WTC11 (cell line): ENCODE measurements at regions not wholly inside any gene's neighbourhood (a gene's known extent, or its start where the extent isn't known, plus 50 kb on each side); places are given as distances from the start of the nearest gene placed in this dataset.
A peak's percentile ranks its signal among the peaks of the same experiment; 100 is the strongest.

Experiments
- ATAC-seq: fragments of 200-7000 bp; cut with Tn5 transposase; 2 replicates; pipeline ENCODE4 v1.10.0; 2021; ENCODE audit warnings: mild to moderate bottlenecking, moderate library complexity
- CTCF ChIA-PET: fragments of 300-600 bp; sonication (Branson Sonifier 250); formaldehyde crosslinking; loops from one replicate; lab custom pipeline; 2021; ENCODE audit warnings: antibody characterized with exemption; lab: Charles Lee
- POLR2A ChIA-PET: fragments of 350-600 bp; sonication (Branson Sonifier 250); formaldehyde crosslinking; loops from one replicate; lab custom pipeline; 2021; ENCODE audit warnings: antibody characterized with exemption; lab: Charles Lee
- DNase-seq: peaks from one replicate; pipeline ENCODE4 v3.0.0; 2021; ENCODE audit warnings: low spot score
- H3K27ac Mint-ChIP-seq: 2 replicates; pipeline ENCODE4 v1.8.0; 2021; ENCODE audit warnings: mixed read lengths
- H3K27me3 Mint-ChIP-seq: 2 replicates; pipeline ENCODE4 v1.8.0; 2021; ENCODE audit warnings: low read depth, mild to moderate bottlenecking, moderate library complexity, mixed read lengths
- H3K36me3 Mint-ChIP-seq: 2 replicates; pipeline ENCODE4 v1.8.0; 2021; ENCODE audit warnings: mixed read lengths
- H3K4me1 Mint-ChIP-seq: 2 replicates; pipeline ENCODE4 v1.8.0; 2022; ENCODE audit warnings: mixed read lengths
- H3K4me3 Mint-ChIP-seq: 2 replicates; pipeline ENCODE4 v1.8.0; 2021; ENCODE audit warnings: mild to moderate bottlenecking, moderate library complexity, mixed read lengths
- H3K9me3 Mint-ChIP-seq: 2 replicates; pipeline ENCODE4 v1.8.0; 2021; ENCODE audit warnings: mixed read lengths
- ATF3 ChIP-seq: sonication (generic); formaldehyde crosslinking; conservative IDR thresholded peaks from 2 replicates; pipeline ENCODE4 v1.8.1; 2022; ENCODE audit warnings: mild to moderate bottlenecking, missing genetic modification reagents
- CBFB ChIP-seq: sonication (generic); formaldehyde crosslinking; IDR thresholded peaks from 2 replicates; pipeline ENCODE4 v1.8.1; 2022; ENCODE audit warnings: mild to moderate bottlenecking, low read depth, missing genetic modification reagents
- CDX4 ChIP-seq: fragments of 250-450 bp; sonication (Bioruptor Pico); IDR thresholded peaks from 2 replicates; pipeline ENCODE4 v1.9.0; 2021; ENCODE audit warnings: moderate library complexity, mild to moderate bottlenecking, inconsistent platforms, borderline replicate concordance
- CREM ChIP-seq: sonication (generic); formaldehyde crosslinking; IDR thresholded peaks from 2 replicates; pipeline ENCODE4 v1.8.1; 2022; ENCODE audit warnings: mild to moderate bottlenecking, missing genetic modification reagents, moderate library complexity
- CTCF ChIP-seq: fragments of 200-600 bp; IDR thresholded peaks from 2 replicates; pipeline ENCODE4 v1.8.0; 2022; ENCODE audit warnings: antibody characterized with exemption
- E2F5 ChIP-seq: sonication (generic); formaldehyde crosslinking; IDR thresholded peaks from 2 replicates; pipeline ENCODE4 v1.8.1; 2022; ENCODE audit warnings: mild to moderate bottlenecking, moderate library complexity, missing genetic modification reagents
- EMX1 ChIP-seq: fragments of 250-450 bp; sonication (Bioruptor Pico); IDR thresholded peaks from 2 replicates; pipeline ENCODE4 v1.8.0; 2021; ENCODE audit warnings: mild to moderate bottlenecking
- ESRRA ChIP-seq: sonication (generic); formaldehyde crosslinking; IDR thresholded peaks from 2 replicates; pipeline ENCODE4 v1.8.1; 2022; ENCODE audit warnings: mild to moderate bottlenecking, missing genetic modification reagents, borderline replicate concordance
- FOXJ3 ChIP-seq: sonication (generic); formaldehyde crosslinking; IDR thresholded peaks from 2 replicates; pipeline ENCODE4 v1.9.0; 2021; ENCODE audit warnings: missing genetic modification reagents, mild to moderate bottlenecking, borderline replicate concordance
- HMGA2 ChIP-seq: fragments of 250-450 bp; sonication (Bioruptor Pico); IDR thresholded peaks from 2 replicates; pipeline ENCODE4 v1.4.0; 2021; ENCODE audit warnings: mild to moderate bottlenecking, moderate library complexity
- IRF1 ChIP-seq: sonication (generic); formaldehyde crosslinking; IDR thresholded peaks from 2 replicates; pipeline ENCODE4 v1.8.0; 2023; ENCODE audit warnings: missing genetic modification reagents
- NFATC4 ChIP-seq: fragments of 250-450 bp; sonication (Bioruptor Pico); IDR thresholded peaks from 2 replicates; pipeline ENCODE4 v1.9.0; 2021; ENCODE audit warnings: mild to moderate bottlenecking
- OVOL2 ChIP-seq: fragments of 250-450 bp; sonication (Bioruptor Pico); IDR thresholded peaks from 2 replicates; pipeline ENCODE4 v1.9.0; 2021; ENCODE audit warnings: mild to moderate bottlenecking, borderline replicate concordance
- SMAD3 ChIP-seq: sonication (generic); formaldehyde crosslinking; IDR thresholded peaks from 2 replicates; pipeline ENCODE4 v1.8.0; 2022; ENCODE audit warnings: missing genetic modification reagents, mild to moderate bottlenecking, borderline replicate concordance
- TEAD4 ChIP-seq: sonication (generic); formaldehyde crosslinking; IDR thresholded peaks from 2 replicates; pipeline ENCODE4 v1.8.0; 2022; ENCODE audit warnings: mild to moderate bottlenecking, missing genetic modification reagents
- USF1 ChIP-seq: sonication (generic); formaldehyde crosslinking; IDR thresholded peaks from 2 replicates; pipeline ENCODE4 v1.8.0; 2022; ENCODE audit warnings: mild to moderate bottlenecking, missing genetic modification reagents
- USF2 ChIP-seq: sonication (generic); formaldehyde crosslinking; IDR thresholded peaks from 2 replicates; pipeline ENCODE4 v1.8.1; 2023; ENCODE audit warnings: mild to moderate bottlenecking, missing genetic modification reagents, moderate library complexity
- ZNF121 ChIP-seq: sonication (generic); formaldehyde crosslinking; IDR thresholded peaks from 2 replicates; pipeline ENCODE4 v1.8.0; 2023; ENCODE audit warnings: missing genetic modification reagents
- ZNF281 ChIP-seq: sonication (generic); formaldehyde crosslinking; IDR thresholded peaks from 2 replicates; pipeline ENCODE4 v1.8.0; 2023; ENCODE audit warnings: mild to moderate bottlenecking, missing genetic modification reagents
- ZNF317 ChIP-seq: sonication (generic); formaldehyde crosslinking; IDR thresholded peaks from 2 replicates; pipeline ENCODE4 v1.8.1; 2023; ENCODE audit warnings: low read depth, mild to moderate bottlenecking, moderate library complexity, missing genetic modification reagents, borderline replicate concordance
- ZNF671 ChIP-seq: fragments of 250-450 bp; sonication (Bioruptor Pico); IDR thresholded peaks from 2 replicates; pipeline ENCODE4 v1.8.0; 2021; ENCODE audit warnings: mild to moderate bottlenecking

GRCh38 chr1:165075725-165076370, 280.7 kb downstream of the LMX1A start:
- no peaks in the 10 kb centered on the region; the same call in 1 of the 2 replicates for H3K27me3 Mint-ChIP-seq
- DNase-seq: peak; percentile 48
- H3K36me3 Mint-ChIP-seq: peaks cover 16% of the 10 kb centered on the region
- peaks cover 20% of the 10 kb centered on the region for H3K4me1 Mint-ChIP-seq
- peaks cover 19% of the 10 kb centered on the region for H3K9me3 Mint-ChIP-seq
- peak; percentile 83 for ATAC-seq
- POLR2A ChIA-PET: no interaction called here
- no peak overlapping the region for H3K27ac Mint-ChIP-seq
- no peak overlapping the region for H3K4me3 Mint-ChIP-seq
- no peak for TF ChIP-seq ZNF671 (CRISPR knock-in tag)
- no peak for TF ChIP-seq SMAD3
- peak; percentile 68 for TF ChIP-seq USF2 (CRISPR knock-in tag)
- no peak for TF ChIP-seq IRF1
- TF ChIP-seq CTCF: 0 out of 2 replicates have a peak, but pooled peaks have one; percentile 42
- peak; percentile 36; the same call in 1 of the 2 replicates for TF ChIP-seq USF1 (CRISPR knock-in tag)
- no peak for TF ChIP-seq CBFB (CRISPR knock-in tag)
- no peak for TF ChIP-seq OVOL2 (CRISPR knock-in tag)
- no peak for TF ChIP-seq TEAD4 (CRISPR knock-in tag)
- no peak for TF ChIP-seq ESRRA
- no peak for TF ChIP-seq ATF3 (CRISPR knock-in tag)
- CTCF ChIA-PET: interaction anchor here (0.6 to 4.4 kb wide), 9 partner anchors 8 to 836 kb away, joined by 3 to 16 read pairs (median 3); no protein-coding TSS in a partner anchor

- ATAC-seq (peak; percentile 81), DNase-seq (no peak)
- no peak overlapping the region for H3K4me3 Mint-ChIP-seq
- H3K27ac Mint-ChIP-seq: no peak overlapping the region
- no peak for TF ChIP-seq EMX1
- peak; percentile 94 for TF ChIP-seq HMGA2 (CRISPR knock-in tag)
- no peak for TF ChIP-seq NFATC4 (CRISPR knock-in tag)
- TF ChIP-seq ZNF121 (CRISPR knock-in tag): no peak
- peak; percentile 55 for TF ChIP-seq CTCF
- TF ChIP-seq ZNF317: no peak
- TF ChIP-seq ZNF281 (CRISPR knock-in tag): no peak
- no peak for TF ChIP-seq FOXJ3 (CRISPR knock-in tag)
- TF ChIP-seq CDX4 (CRISPR knock-in tag): no peak
- TF ChIP-seq CREM (CRISPR knock-in tag): no peak
- TF ChIP-seq E2F5: no peak
- H3K4me1 Mint-ChIP-seq: peaks cover 29% of the 10 kb centered on the region
- no peaks in the 10 kb centered on the region for H3K36me3 Mint-ChIP-seq
- ChIA-PET POLR2A (interaction anchor here (0.5 kb wide), 1 partner anchor 362 kb away, joined by 3 read pairs; no protein-coding TSS in a partner anchor), CTCF (interaction anchor here (0.6 to 4.4 kb wide), 15 partner anchors 11 to 1711 kb away, joined by 3 to 16 read pairs (median 4); no protein-coding TSS in a partner anchor)
- H3K27me3 Mint-ChIP-seq: no peaks in the 10 kb centered on the region
- no peaks in the 10 kb centered on the region for H3K9me3 Mint-ChIP-seq
Observed at GRCh38 chr1:165073185-165074007, 283.1 kb downstream of the LMX1A start.
